AML-193 (cell line): ENCODE measurements at regions not wholly inside any gene's neighbourhood (a gene's known extent, or its start where the extent isn't known, plus 50 kb on each side); places are given as distances from the start of the nearest gene placed in this dataset.
A peak's percentile ranks its signal among the peaks of the same experiment; 100 is the strongest.
"Not testable (repeated sequence)": the region's sequence is repeated elsewhere in the genome, so short reads cannot be mapped to it uniquely, and the experiment has no call there.

Source experiments
- DNase-seq, 2 experiments: peaks; one replicate each; lab custom pipeline; 2025; lab: John Stamatoyannopoulos, UW

GRCh38 chr20:20791664-20792568 is 79.5 kb upstream of the RALGAPA2 start:
- DNase-seq: no peak

- DNase-seq: no peak
These were observed 75.9 kb upstream of the RALGAPA2 start for GRCh38 chr20:20788308-20788707.

- DNase-seq: peak; percentile 89 to 92
These were observed 74.0 kb upstream of the RALGAPA2 start for GRCh38 chr20:20786428-20786827.

GRCh38 chr20:20785226-20785625 is 72.8 kb upstream of the RALGAPA2 start:
- no peak for DNase-seq

- not testable (repeated sequence) for DNase-seq
These were observed 72.0 kb upstream of the RALGAPA2 start for GRCh38 chr20:20784450-20784849.

GRCh38 chr20:20783450-20783849 is 71.0 kb upstream of the RALGAPA2 start:
- DNase-seq: no peak

GRCh38 chr20:20782755-20783154 is 70.3 kb upstream of the RALGAPA2 start:
- no peak for DNase-seq

GRCh38 chr20:20782231-20782630 is 69.8 kb upstream of the RALGAPA2 start:
- no peak for DNase-seq

- DNase-seq: no peak
These were observed 68.6 kb upstream of the RALGAPA2 start for GRCh38 chr20:20781029-20781428.

GRCh38 chr20:20780127-20780824 is 67.8 kb upstream of the RALGAPA2 start:
- DNase-seq: peak; percentile 98 to 99

GRCh38 chr20:20778676-20779075 is 66.2 kb upstream of the RALGAPA2 start:
- DNase-seq: no peak

- DNase-seq: peak; percentile 11 to 21
These were observed 60.1 kb upstream of the RALGAPA2 start for GRCh38 chr20:20772497-20773085.

GRCh38 chr20:20768202-20768815 is 55.9 kb upstream of the RALGAPA2 start:
- DNase-seq: no peak

- no peak for DNase-seq
These were observed 53.4 kb upstream of the RALGAPA2 start for GRCh38 chr20:20765696-20766365.

GRCh38 chr20:20763650-20764049 is 51.2 kb upstream of the RALGAPA2 start:
- DNase-seq: no peak
